IPS-18a (cell line): ENCODE measurements at regions not wholly inside any gene's neighbourhood (a gene's known extent, or its start where the extent isn't known, plus 50 kb on each side); places are given as distances from the start of the nearest gene placed in this dataset.
"Not testable (repeated sequence)": the region's sequence is repeated elsewhere in the genome, so short reads cannot be mapped to it uniquely, and the experiment has no call there.

Experiments
- H3K27ac ChIP-seq: one replicate; pipeline ENCODE4 v1.5.1; 2013; ENCODE audit warnings: low read length
- H3K27me3 ChIP-seq: one replicate; pipeline ENCODE4 v1.6.1; 2013; ENCODE audit warnings: mild to moderate bottlenecking, low read length; ENCODE audit not compliant: control insufficient read depth, insufficient read depth
- H3K36me3 ChIP-seq: one replicate; pipeline ENCODE4 v1.6.1; 2013; ENCODE audit warnings: low read depth, low read length; ENCODE audit not compliant: control insufficient read depth
- H3K4me1 ChIP-seq: one replicate; pipeline ENCODE4 v1.6.1; 2013; ENCODE audit warnings: low read depth, low read length; ENCODE audit not compliant: control insufficient read depth
- H3K4me3 ChIP-seq: one replicate; pipeline ENCODE4 v1.5.1; 2013; ENCODE audit warnings: low read length
- H3K9ac ChIP-seq: one replicate; pipeline ENCODE4 v1.6.1; 2013; ENCODE audit warnings: mild to moderate bottlenecking, low read length, moderate library complexity
- H3K9me3 ChIP-seq: one replicate; pipeline ENCODE4 v1.6.1; 2013; ENCODE audit warnings: low read depth, low read length; ENCODE audit not compliant: control insufficient read depth

DNA sequence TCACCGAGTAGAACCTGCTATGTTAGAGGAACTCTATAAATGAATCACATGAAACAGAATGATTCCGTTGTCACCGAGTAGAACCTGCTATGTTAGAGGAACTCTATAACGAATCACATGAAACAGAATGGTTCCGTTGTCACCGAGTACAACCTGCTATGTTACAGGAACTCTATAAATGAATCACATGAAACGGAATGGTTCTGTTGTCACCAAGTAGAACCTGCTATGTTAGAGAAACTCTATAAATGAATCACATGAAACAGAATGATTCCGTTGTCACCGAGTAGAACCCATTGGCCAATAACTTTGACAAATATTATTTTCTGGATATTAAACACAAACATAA, 309.1 kb upstream of the FRG1 start:
- not testable (repeated sequence) for H3K27ac ChIP-seq, H3K36me3 ChIP-seq

GRCh38 chr4:189650436-189650835, 290.2 kb upstream of the FRG1 start:
- not testable (repeated sequence) for H3K36me3 ChIP-seq, H3K4me3 ChIP-seq, H3K4me1 ChIP-seq, H3K9me3 ChIP-seq, H3K27ac ChIP-seq, H3K9ac ChIP-seq, H3K27me3 ChIP-seq

More for the DNA sequence above, 309.1 kb upstream of the FRG1 start:
- not testable (repeated sequence) for H3K9ac ChIP-seq, H3K9me3 ChIP-seq, H3K27me3 ChIP-seq, H3K4me3 ChIP-seq, H3K4me1 ChIP-seq

DNA sequence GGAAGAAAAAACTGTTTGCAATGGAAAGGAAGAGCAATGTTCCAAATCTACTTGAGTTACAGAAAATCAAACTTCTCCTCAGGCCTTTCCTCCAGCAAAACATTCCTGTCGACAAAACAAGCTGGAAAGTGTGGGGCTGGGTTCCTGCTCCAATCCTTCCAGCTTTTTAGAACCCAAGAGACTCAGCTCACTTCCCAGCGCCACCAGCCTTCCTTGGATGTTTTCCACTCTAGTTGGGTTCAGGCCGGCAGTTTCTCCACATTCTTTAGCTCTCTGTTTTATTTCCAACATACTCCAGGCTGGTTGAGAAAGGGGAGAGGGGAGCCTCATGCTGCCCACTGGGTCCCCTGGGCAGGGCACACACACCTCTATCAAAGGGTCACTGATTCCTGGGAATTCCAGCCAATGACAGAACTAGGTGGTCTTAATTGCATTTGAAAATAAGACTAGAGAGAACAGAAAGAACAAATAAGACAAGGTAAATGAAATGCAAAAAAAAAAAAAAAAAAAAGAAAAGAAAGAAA, 287.5 kb upstream of the FRG1 start:
- H3K27me3 ChIP-seq, H3K9me3 ChIP-seq, H3K4me1 ChIP-seq, H3K36me3 ChIP-seq, H3K4me3 ChIP-seq, H3K9ac ChIP-seq, H3K27ac ChIP-seq: not testable (repeated sequence)

DNA sequence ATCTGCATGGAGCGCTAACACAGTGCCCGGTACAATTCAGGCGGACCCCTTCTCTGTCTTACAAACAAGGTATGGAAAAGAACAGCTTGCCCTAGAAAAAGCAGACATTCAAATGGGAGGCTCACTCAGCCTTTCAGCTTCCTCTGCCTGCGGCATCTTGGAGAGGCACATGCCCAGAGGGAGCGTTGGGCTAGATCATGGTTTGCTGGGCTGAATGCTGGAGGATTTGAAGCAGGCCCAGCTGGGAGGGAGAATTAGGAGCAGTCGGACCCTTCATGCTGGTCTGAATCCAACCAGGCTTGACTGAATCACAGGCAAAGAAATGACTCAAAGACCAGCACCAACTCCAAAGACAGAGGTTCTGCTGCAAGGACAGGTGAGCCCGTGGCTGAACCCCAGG, 286.7 kb upstream of the FRG1 start:
- H3K4me3 ChIP-seq, H3K9ac ChIP-seq, H3K27ac ChIP-seq, H3K4me1 ChIP-seq, H3K27me3 ChIP-seq, H3K9me3 ChIP-seq, H3K36me3 ChIP-seq: not testable (repeated sequence)

DNA sequence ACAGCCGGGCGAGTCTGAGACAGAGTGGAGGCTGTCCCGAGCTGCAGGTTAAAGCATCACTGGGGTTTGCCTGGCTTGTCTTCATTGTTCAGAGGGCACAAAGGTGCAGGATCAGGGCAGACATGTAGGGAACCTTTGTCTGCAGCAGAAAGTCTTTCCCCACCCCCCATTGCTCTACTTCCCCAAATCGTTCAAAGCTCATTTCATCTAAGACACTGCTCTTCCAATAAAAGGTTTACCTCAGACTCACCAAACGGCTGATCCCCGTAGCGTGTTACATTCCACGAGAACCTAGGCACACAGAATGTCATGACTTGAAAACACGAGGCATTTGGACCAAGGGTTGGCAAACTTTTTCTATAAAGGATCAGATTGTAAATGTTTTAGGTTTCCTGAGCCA, 286.3 kb upstream of the FRG1 start:
- not testable (repeated sequence) for H3K27ac ChIP-seq, H3K4me1 ChIP-seq

GRCh38 chr4:189655817-189656216, 284.9 kb upstream of the FRG1 start:
- not testable (repeated sequence) for H3K27me3 ChIP-seq, H3K36me3 ChIP-seq, H3K4me1 ChIP-seq, H3K9ac ChIP-seq, H3K27ac ChIP-seq, H3K9me3 ChIP-seq, H3K4me3 ChIP-seq

More for the DNA sequence above, 286.3 kb upstream of the FRG1 start:
- not testable (repeated sequence) for H3K4me3 ChIP-seq, H3K9ac ChIP-seq, H3K27me3 ChIP-seq, H3K36me3 ChIP-seq, H3K9me3 ChIP-seq

- Histone ChIP-seq H3K27ac (no peak overlapping the region), H3K9ac (no peak overlapping the region), H3K4me3 (no peak overlapping the region), H3K9me3 (no peaks in the 10 kb centered on the region), H3K4me1 (peaks cover 6% of the 10 kb centered on the region), H3K36me3 (no peaks in the 10 kb centered on the region), H3K27me3 (no peaks in the 10 kb centered on the region)
These were observed 284.0 kb upstream of the FRG1 start for GRCh38 chr4:189656641-189657040.

GRCh38 chr4:189658259-189658658, 282.4 kb upstream of the FRG1 start:
- not testable (repeated sequence) for H3K9ac ChIP-seq, H3K4me1 ChIP-seq, H3K9me3 ChIP-seq, H3K27ac ChIP-seq, H3K36me3 ChIP-seq, H3K27me3 ChIP-seq, H3K4me3 ChIP-seq

- not testable (repeated sequence) for H3K9ac ChIP-seq, H3K36me3 ChIP-seq, H3K9me3 ChIP-seq, H3K4me3 ChIP-seq, H3K27me3 ChIP-seq, H3K27ac ChIP-seq, H3K4me1 ChIP-seq
These were observed 281.8 kb upstream of the FRG1 start for GRCh38 chr4:189658831-189659230.

DNA sequence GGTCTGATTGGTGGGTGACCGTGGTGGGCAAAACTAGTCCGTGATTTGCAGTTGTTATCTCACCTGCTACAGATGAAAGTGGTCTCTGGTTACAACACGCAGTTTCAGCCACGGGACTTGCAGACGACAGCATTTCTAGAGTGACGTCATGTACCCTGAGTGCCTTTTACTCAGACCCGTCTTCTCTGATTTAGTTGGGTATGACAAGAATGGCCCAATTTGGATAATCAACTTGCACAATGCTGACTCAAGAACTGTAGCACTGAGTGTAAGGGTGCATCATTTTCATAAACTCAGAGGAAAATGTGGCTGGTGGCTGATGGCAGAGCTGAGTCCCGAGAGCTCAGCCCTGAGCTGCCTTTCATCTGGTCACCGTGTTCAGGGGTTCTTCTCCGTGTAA, 281.4 kb upstream of the FRG1 start:
- Histone ChIP-seq H3K9ac (no peak overlapping the region), H3K27me3 (no peaks in the 10 kb centered on the region), H3K4me3 (no peak overlapping the region), H3K4me1 (peaks cover 6% of the 10 kb centered on the region), H3K9me3 (no peaks in the 10 kb centered on the region), H3K36me3 (no peaks in the 10 kb centered on the region), H3K27ac (no peak overlapping the region)

DNA sequence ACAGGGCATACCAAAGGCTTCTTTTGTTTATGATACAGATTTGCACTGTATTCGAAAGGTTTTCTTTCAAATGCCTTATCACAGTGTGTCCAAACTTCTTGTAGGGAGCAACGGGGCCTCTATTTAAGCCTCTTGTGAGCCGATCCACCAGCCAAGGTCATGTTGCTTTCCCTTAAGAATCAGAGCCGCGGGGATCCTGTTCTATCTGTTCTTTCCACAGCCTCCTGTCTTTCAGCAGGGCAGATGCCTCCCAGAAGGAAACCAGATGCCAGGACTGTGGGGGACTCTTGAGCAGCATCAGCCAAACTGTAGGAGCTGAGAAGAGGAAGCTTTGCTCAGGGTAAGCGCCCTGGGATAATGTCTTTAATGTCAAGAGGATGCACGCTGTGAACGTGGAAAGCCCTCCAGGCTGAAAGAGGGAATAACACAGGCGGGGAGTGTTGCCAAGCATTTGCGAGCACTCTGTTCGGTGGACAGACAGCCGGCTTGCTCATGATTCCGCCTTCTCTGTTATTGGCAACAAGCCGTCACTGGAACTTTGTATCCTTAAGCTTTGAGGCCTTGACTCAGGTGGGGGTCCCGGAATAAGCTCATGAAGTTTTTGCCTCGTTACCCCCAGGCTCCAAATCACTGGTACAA, 279.8 kb upstream of the FRG1 start:
- Histone ChIP-seq H3K27me3 (no peaks in the 10 kb centered on the region), H3K4me3 (no peak overlapping the region), H3K9ac (no peak overlapping the region), H3K9me3 (no peaks in the 10 kb centered on the region), H3K36me3 (no peaks in the 10 kb centered on the region), H3K27ac (no peak overlapping the region), H3K4me1 (peaks cover 6% of the 10 kb centered on the region)

- Histone ChIP-seq H3K9me3 (no peaks in the 10 kb centered on the region), H3K4me3 (no peak overlapping the region), H3K27ac (no peak overlapping the region), H3K9ac (no peak overlapping the region), H3K36me3 (no peaks in the 10 kb centered on the region), H3K4me1 (peaks cover 6% of the 10 kb centered on the region), H3K27me3 (no peaks in the 10 kb centered on the region)
These were observed 275.9 kb upstream of the FRG1 start for GRCh38 chr4:189664693-189665250.
